Naive thymus-derived CD4-positive, alpha-beta T cell (primary cell): ENCODE measurements at regions not wholly inside any gene's neighbourhood (a gene's known extent, or its start where the extent isn't known, plus 50 kb on each side); places are given as distances from the start of the nearest gene placed in this dataset.

Source experiments
- ATAC-seq: fragments of 150-1000 bp; cut with Tn5 transposase; 2 replicates; pipeline ENCODE4 v1.10.0; 2021; ENCODE audit warnings: mild to moderate bottlenecking, moderate library complexity
- CTCF ChIA-PET: fragments of 350-600 bp; sonication (Branson Sonifier 250); formaldehyde crosslinking; loops from one replicate; lab custom pipeline; 2021; ENCODE audit warnings: antibody characterized with exemption; lab: Charles Lee
- POLR2A ChIA-PET: fragments of 350-600 bp; sonication (Branson Sonifier 250); formaldehyde crosslinking; loops from one replicate; lab custom pipeline; 2021; ENCODE audit warnings: antibody characterized with exemption, inconsistent platforms; lab: Charles Lee
- DNase-seq, 9 donors: peaks; one replicate each; pipeline versions ENCODE4 v3.0.0 to v3.0.0-alpha.2; 2020 to 2022; ENCODE audit warnings: mixed read lengths in 1 of 9
- H3K27ac ChIP-seq: one replicate; pipeline ENCODE4 v1.7.0; 2013; ENCODE audit warnings: mild to moderate bottlenecking, low read depth, low read length, moderate library complexity
- H3K27me3 ChIP-seq, 2 donors: one replicate each; pipeline ENCODE4 v1.7.0; 2013; ENCODE audit warnings: low read length in 2 of 2, mild to moderate bottlenecking in 2 of 2, moderate library complexity in 2 of 2; ENCODE audit not compliant: control insufficient read depth in 2 of 2, insufficient read depth in 2 of 2
- H3K36me3 ChIP-seq, 3 experiments: 1 replicate in 2 of 3; 2 replicates in 1 of 3; pipeline ENCODE4 v1.7.0; 2013; ENCODE audit warnings: low read length in 3 of 3, mild to moderate bottlenecking in 3 of 3, moderate library complexity in 1 of 3; ENCODE audit not compliant: insufficient read depth in 3 of 3, control insufficient read depth in 2 of 3
- H3K4me1 ChIP-seq, 2 donors: one replicate each; pipeline ENCODE4 v1.7.0; 2013; ENCODE audit warnings: low read length in 2 of 2, mild to moderate bottlenecking in 2 of 2, moderate library complexity in 1 of 2; ENCODE audit not compliant: control insufficient read depth in 2 of 2, insufficient read depth in 2 of 2
- H3K4me3 ChIP-seq: 2 replicates; pipeline ENCODE4 v1.7.0; 2013; ENCODE audit warnings: mild to moderate bottlenecking, low read length
- H3K9me3 ChIP-seq, 3 experiments: 1 replicate in 2 of 3; 2 replicates in 1 of 3; pipeline ENCODE4 v1.7.0; 2013; ENCODE audit warnings: low read length in 3 of 3; ENCODE audit not compliant: control insufficient read depth in 2 of 3
- H3K27ac Mint-ChIP-seq, 9 donors: one replicate each; pipeline ENCODE4 v1.8.0; 2020 to 2022; ENCODE audit warnings: mixed read lengths in 9 of 9, mild to moderate bottlenecking in 8 of 9, moderate library complexity in 5 of 9, inconsistent platforms in 2 of 9
- H3K27me3 Mint-ChIP-seq, 5 donors: one replicate each; pipeline ENCODE4 v1.8.0; 2021 to 2022; ENCODE audit warnings: mixed read lengths in 5 of 5, mild to moderate bottlenecking in 1 of 5
- H3K36me3 Mint-ChIP-seq, 5 donors: one replicate each; pipeline ENCODE4 v1.8.0; 2020 to 2022; ENCODE audit warnings: mixed read lengths in 5 of 5, mild to moderate bottlenecking in 3 of 5, inconsistent platforms in 1 of 5
- H3K4me1 Mint-ChIP-seq, 7 donors: one replicate each; pipeline ENCODE4 v1.8.0; 2020 to 2022; ENCODE audit warnings: mixed read lengths in 7 of 7, mild to moderate bottlenecking in 3 of 7, inconsistent platforms in 1 of 7
- H3K4me3 Mint-ChIP-seq, 10 donors: one replicate each; pipeline ENCODE4 v1.8.0; 2020 to 2022; ENCODE audit warnings: mild to moderate bottlenecking in 10 of 10, mixed read lengths in 10 of 10, moderate library complexity in 6 of 10, inconsistent platforms in 2 of 10
- H3K9me3 Mint-ChIP-seq, 11 donors: one replicate each; pipeline ENCODE4 v1.8.0; 2020 to 2022; ENCODE audit warnings: mixed read lengths in 11 of 11, mild to moderate bottlenecking in 4 of 11, inconsistent platforms in 1 of 11, moderate library complexity in 1 of 11
- intact Hi-C, 2 donors: fragments of 100-400 bp; cut with micrococcal nuclease; formaldehyde crosslinking; loops; one replicate each; pipeline ENCODE4 v1.15.1; 2023

DNA sequence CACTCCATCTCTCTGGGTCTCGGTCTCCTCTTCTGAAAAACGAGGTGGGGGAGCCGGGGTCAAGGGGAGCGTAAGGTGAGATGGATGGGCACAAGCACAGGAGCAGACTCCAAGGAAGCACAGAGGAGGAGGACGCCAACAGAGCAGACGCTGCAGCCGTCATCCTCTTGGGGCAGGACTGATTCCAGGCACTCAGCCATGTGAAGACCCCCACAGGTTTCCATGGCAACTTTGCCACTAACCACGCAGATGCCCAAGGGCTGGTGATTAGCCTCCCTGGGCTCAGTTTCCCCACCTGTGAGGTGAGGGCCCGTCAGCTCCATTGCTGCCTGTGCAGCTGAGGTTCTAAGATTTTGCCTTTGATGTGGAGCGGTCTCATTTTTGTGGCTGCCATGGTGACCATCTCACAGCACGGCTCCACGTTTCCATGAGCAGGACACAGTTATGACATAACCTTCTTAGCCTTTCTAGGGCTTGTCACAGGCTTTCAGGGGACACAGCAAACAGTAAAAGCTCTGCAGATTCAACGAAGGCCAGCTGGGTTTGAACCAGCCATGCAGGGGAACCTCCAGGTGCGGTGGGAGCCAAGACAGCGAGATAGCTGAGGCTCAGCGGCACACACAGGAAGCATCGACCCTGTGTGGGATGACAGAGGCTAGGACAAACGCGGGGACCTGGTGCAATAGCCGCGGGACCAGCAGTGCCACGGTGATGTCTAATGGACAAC lies 170.3 kb downstream of the NUP210 start:
- POLR2A ChIA-PET = no interaction called here
- intact Hi-C loops = no loop called here
- no peaks in the 10 kb centered on the region for H3K36me3 Mint-ChIP-seq
- no peaks in the 10 kb centered on the region for H3K9me3 ChIP-seq
- H3K27me3 Mint-ChIP-seq = peaks cover 0 to 13% (median 7%) of the 10 kb centered on the region in 5 donors
- no peaks in the 10 kb centered on the region for H3K36me3 ChIP-seq
- no peaks in the 10 kb centered on the region for H3K4me1 Mint-ChIP-seq
- ATAC-seq (no peak), DNase-seq (no peak)
- no peak overlapping the region for H3K27ac ChIP-seq
- no peak overlapping the region for H3K27ac Mint-ChIP-seq
- no peaks in the 10 kb centered on the region for H3K9me3 Mint-ChIP-seq
- CTCF ChIA-PET = interaction anchor here (0.6 kb wide), 1 partner anchor 36 kb away, joined by 3 read pairs; no protein-coding TSS in a partner anchor
- no peak overlapping the region for H3K4me3 ChIP-seq
- no peaks in the 10 kb centered on the region for H3K27me3 ChIP-seq
- no peak overlapping the region for H3K4me3 Mint-ChIP-seq
- H3K4me1 ChIP-seq = no peaks in the 10 kb centered on the region

- Histone ChIP-seq H3K4me3 (no peak overlapping the region), H3K36me3 (no peaks in the 10 kb centered on the region), H3K4me1 (no peaks in the 10 kb centered on the region), H3K27me3 (no peaks in the 10 kb centered on the region), H3K9me3 (no peaks in the 10 kb centered on the region), H3K27ac (no peak overlapping the region)
- H3K4me1 Mint-ChIP-seq = no peaks in the 10 kb centered on the region
- H3K27me3 Mint-ChIP-seq = peaks cover 0 to 13% (median 7%) of the 10 kb centered on the region in 5 donors
- H3K4me3 Mint-ChIP-seq = no peak overlapping the region
- H3K27ac Mint-ChIP-seq = no peak overlapping the region
- ATAC-seq (no peak), DNase-seq (no peak)
- H3K9me3 Mint-ChIP-seq = no peaks in the 10 kb centered on the region
- POLR2A ChIA-PET = no interaction called here
- no peaks in the 10 kb centered on the region for H3K36me3 Mint-ChIP-seq
- intact Hi-C loops = no loop called here
- CTCF ChIA-PET = interaction anchor here (1.0 kb wide), 1 partner anchor 633 kb away, joined by 3 read pairs; no protein-coding TSS in a partner anchor
Measured at GRCh38 chr3:13248640-13249039, 171.5 kb downstream of the NUP210 start.

GRCh38 chr3:13245615-13245978 lies 172.4 kb upstream of the IQSEC1 start:
- no peaks in the 10 kb centered on the region for H3K36me3 ChIP-seq
- Mint-ChIP-seq H3K9me3 (no peaks in the 10 kb centered on the region), H3K4me1 (no peaks in the 10 kb centered on the region), H3K36me3 (no peaks in the 10 kb centered on the region), H3K27ac (no peak overlapping the region), H3K4me3 (no peak overlapping the region), H3K27me3 (peaks cover 0 to 3% (median 0%) of the 10 kb centered on the region in 5 donors)
- CTCF ChIA-PET = no interaction called here
- H3K27me3 ChIP-seq = no peaks in the 10 kb centered on the region
- no peaks in the 10 kb centered on the region for H3K4me1 ChIP-seq
- H3K4me3 ChIP-seq = no peak overlapping the region
- intact Hi-C loops = no loop called here
- no peaks in the 10 kb centered on the region for H3K9me3 ChIP-seq
- H3K27ac ChIP-seq = no peak overlapping the region
- POLR2A ChIA-PET = no interaction called here
- DNase-seq (no peak), ATAC-seq (no peak)

GRCh38 chr3:13243586-13243985 lies 170.4 kb upstream of the IQSEC1 start:
- CTCF ChIA-PET = no interaction called here
- Histone ChIP-seq H3K4me3 (no peak overlapping the region), H3K9me3 (no peaks in the 10 kb centered on the region), H3K27ac (no peak overlapping the region), H3K27me3 (no peaks in the 10 kb centered on the region), H3K4me1 (no peaks in the 10 kb centered on the region), H3K36me3 (no peaks in the 10 kb centered on the region)
- H3K4me3 Mint-ChIP-seq = no peak overlapping the region
- H3K9me3 Mint-ChIP-seq = no peaks in the 10 kb centered on the region
- no peak for DNase-seq
- peaks cover 0 to 3% (median 0%) of the 10 kb centered on the region in 5 donors for H3K27me3 Mint-ChIP-seq
- ATAC-seq = no peak
- intact Hi-C loops = no loop called here
- H3K36me3 Mint-ChIP-seq = no peaks in the 10 kb centered on the region
- H3K27ac Mint-ChIP-seq = no peak overlapping the region
- POLR2A ChIA-PET = no interaction called here
- H3K4me1 Mint-ChIP-seq = no peaks in the 10 kb centered on the region

DNA sequence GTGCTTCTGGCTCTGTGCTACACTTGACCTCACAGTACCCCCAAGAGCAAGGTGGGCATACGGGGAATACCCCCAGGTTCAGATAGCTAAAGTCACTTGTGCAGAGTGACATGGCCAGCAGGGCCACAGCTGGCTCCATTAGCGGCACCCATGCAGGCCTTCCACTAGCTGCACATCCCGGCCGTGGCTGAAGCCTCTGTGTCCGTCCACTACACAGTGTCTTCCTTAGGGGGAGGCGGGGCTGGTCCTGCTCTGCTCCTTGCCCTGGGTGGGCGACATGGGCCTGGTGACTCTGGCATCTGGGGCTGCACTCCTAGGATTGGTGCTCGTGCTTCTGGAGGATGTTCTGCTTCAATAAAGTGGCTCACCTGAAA lies 169.1 kb upstream of the IQSEC1 start:
- Histone ChIP-seq H3K36me3 (no peaks in the 10 kb centered on the region), H3K9me3 (no peaks in the 10 kb centered on the region), H3K27ac (no peak overlapping the region), H3K27me3 (no peaks in the 10 kb centered on the region), H3K4me1 (no peaks in the 10 kb centered on the region), H3K4me3 (no peak overlapping the region)
- Mint-ChIP-seq H3K27ac (no peak overlapping the region), H3K27me3 (peaks cover 0 to 4% (median 0%) of the 10 kb centered on the region in 5 donors), H3K9me3 (no peaks in the 10 kb centered on the region), H3K4me3 (no peak overlapping the region), H3K36me3 (no peaks in the 10 kb centered on the region), H3K4me1 (no peaks in the 10 kb centered on the region)
- ChIA-PET POLR2A (no interaction called here), CTCF (no interaction called here)
- DNase-seq (no peak), ATAC-seq (no peak)
- intact Hi-C loops = no loop called here

- H3K27me3 Mint-ChIP-seq = peaks cover 0 to 4% (median 0%) of the 10 kb centered on the region in 5 donors
- DNase-seq (no peak), ATAC-seq (no peak)
- H3K27me3 ChIP-seq = no peaks in the 10 kb centered on the region
- ChIA-PET POLR2A (no interaction called here), CTCF (no interaction called here)
- no peak overlapping the region for H3K27ac Mint-ChIP-seq
- H3K4me1 Mint-ChIP-seq = no peaks in the 10 kb centered on the region
- no peaks in the 10 kb centered on the region for H3K9me3 Mint-ChIP-seq
- no peak overlapping the region for H3K4me3 ChIP-seq
- H3K36me3 Mint-ChIP-seq = no peaks in the 10 kb centered on the region
- no peaks in the 10 kb centered on the region for H3K36me3 ChIP-seq
- H3K4me3 Mint-ChIP-seq = no peak overlapping the region
- H3K4me1 ChIP-seq = no peaks in the 10 kb centered on the region
- intact Hi-C loops = no loop called here
- no peak overlapping the region for H3K27ac ChIP-seq
- H3K9me3 ChIP-seq = no peaks in the 10 kb centered on the region
Measured at GRCh38 chr3:13241621-13242363, 168.6 kb upstream of the IQSEC1 start.
